HepG2 (cell line): ENCODE measurements at regions not wholly inside any gene's neighbourhood (a gene's known extent, or its start where the extent isn't known, plus 50 kb on each side); places are given as distances from the start of the nearest gene placed in this dataset.

Source experiments
- ATAC-seq: fragments of 200-7000 bp; cut with Tn5 transposase; 3 replicates; pipeline ENCODE4 v1.9.1; 2020; ENCODE audit warnings: mild to moderate bottlenecking, moderate library complexity
- BruUV-seq: library from RNA; stranded (reverse); fragments of 400-500 nt; replicated peaks from 2 replicates; lab custom pipeline; 2021; lab: Mats Ljungman, UMichigan
- CTCF ChIA-PET: fragments of 300-600 bp; formaldehyde crosslinking; extraction: SDS; loops from one replicate; lab custom pipeline; 2021; ENCODE audit warnings: low total read pairs, inconsistent platforms, low intra/inter-chr PET ratio; lab: Yijun Ruan, JAX
- POLR2A ChIA-PET: fragments of 350-600 bp; sonication (Branson Sonifier 250); formaldehyde crosslinking; loops from one replicate; lab custom pipeline; 2020; ENCODE audit warnings: antibody characterized with exemption, inconsistent platforms; lab: Yijun Ruan, JAX
- DNase-seq: peaks from one replicate; pipeline ENCODE4 v3.0.0-alpha.2; 2015; ENCODE audit warnings: low spot score
- FAIRE-seq: peaks from 3 replicates; lab custom pipeline; 2011; peaks lifted over from hg19 to GRCh38; lab: Jason Lieb, UNC
- H2AFZ ChIP-seq: one replicate; pipeline ENCODE4 v1.6.1; 2011; ENCODE audit warnings: low read length, inconsistent platforms
- H3K27ac ChIP-seq: fragments of 300-600 bp; 3 replicates; pipeline ENCODE4 v1.8.0; 2011; ENCODE audit warnings: mixed run types, mild to moderate bottlenecking, mixed read lengths, low read length, inconsistent platforms; ENCODE audit not compliant: insufficient read depth; ENCODE audit errors: extremely low read length
- H3K27me3 ChIP-seq, 2 experiments: fragments of 200-600 bp in 1 of 2; 2 replicates in 1 of 2; 3 replicates in 1 of 2; pipeline versions ENCODE4 v1.6.0 to v1.8.0; 2011; ENCODE audit warnings: low read length in 2 of 2, mild to moderate bottlenecking in 2 of 2, moderate library complexity in 2 of 2, inconsistent platforms in 1 of 2; ENCODE audit not compliant: insufficient read depth in 2 of 2, control insufficient read depth in 1 of 2
- H3K36me3 ChIP-seq, 2 experiments: fragments of 200-600 bp in 1 of 2; replicated peaks in 1 of 2; 2 replicates in 1 of 2; 3 replicates in 1 of 2; pipeline versions ENCODE4 v1.5.1 to v1.8.0; 2011; ENCODE audit warnings: low read length in 2 of 2, inconsistent platforms in 1 of 2; ENCODE audit not compliant: insufficient read depth in 2 of 2, control insufficient read depth in 1 of 2
- H3K4me1 ChIP-seq: 2 replicates; pipeline ENCODE4 v1.5.1; 2012; ENCODE audit warnings: low read length, inconsistent platforms; ENCODE audit not compliant: insufficient read depth
- H3K4me2 ChIP-seq: 2 replicates; pipeline ENCODE4 v1.6.0; 2011; ENCODE audit warnings: low read depth, low read length, inconsistent platforms
- H3K4me3 ChIP-seq, 3 experiments: fragments of 200-600 bp in 1 of 3; sonication (generic), shearing (Covaris generic) in 1 of 3; replicated peaks in 1 of 3; 2 replicates each; pipeline ENCODE4 v1.5.1; 2011 to 2016; ENCODE audit warnings: low read length in 3 of 3, inconsistent platforms in 2 of 3, low read depth in 2 of 3, mild to moderate bottlenecking in 2 of 3, control low read depth in 1 of 3, mixed read lengths in 1 of 3; ENCODE audit not compliant: insufficient read depth in 1 of 3
- H3K79me2 ChIP-seq: one replicate; pipeline ENCODE4 v1.6.1; 2011; ENCODE audit warnings: low read length, inconsistent platforms; ENCODE audit not compliant: insufficient read depth
- H3K9ac ChIP-seq: 2 replicates; pipeline ENCODE4 v1.6.0; 2011; ENCODE audit warnings: mild to moderate bottlenecking, low read depth, low read length, inconsistent platforms; ENCODE audit not compliant: insufficient read depth
- H3K9me3 ChIP-seq: 2 replicates; pipeline ENCODE4 v1.5.1; 2012; ENCODE audit warnings: mild to moderate bottlenecking, low read length
- H4K20me1 ChIP-seq: 2 replicates; pipeline ENCODE4 v1.6.0; 2011; ENCODE audit warnings: inconsistent platforms, mild to moderate bottlenecking, low read length, moderate library complexity; ENCODE audit not compliant: insufficient read depth
- CBFB ChIP-seq: sonication (generic); formaldehyde crosslinking; IDR thresholded peaks from 2 replicates; pipeline ENCODE4 v1.4.0; 2020; ENCODE audit warnings: missing genetic modification reagents
- GLI4 ChIP-seq: sonication (generic); formaldehyde crosslinking; IDR thresholded peaks from 2 replicates; pipeline ENCODE4 v1.5.1; 2020; ENCODE audit warnings: missing genetic modification reagents, mild to moderate bottlenecking, moderate library complexity, borderline replicate concordance
- HDAC2 ChIP-seq: sonication (generic); formaldehyde crosslinking; IDR thresholded peaks from 2 replicates; pipeline ENCODE4 v1.4.0; 2020; ENCODE audit warnings: missing genetic modification reagents
- HNRNPL ChIP-seq: fragments of 200-400 bp; formaldehyde crosslinking; IDR thresholded peaks from 2 replicates; pipeline ENCODE4 v1.6.1; 2017; ENCODE audit warnings: mild to moderate bottlenecking, low read depth, low read length
- MAZ ChIP-seq, 2 experiments: sonication (generic) in 1 of 2; formaldehyde crosslinking in 1 of 2; IDR thresholded peaks; 2 replicates each; pipeline versions ENCODE4 v1.5.0 to v1.6.1; 2012 to 2020; ENCODE audit warnings: low read depth in 2 of 2, mild to moderate bottlenecking in 2 of 2, borderline replicate concordance in 1 of 2, improper control_type of control experiment in 1 of 2, low read length in 1 of 2, missing genetic modification reagents in 1 of 2, moderate library complexity in 1 of 2
- SKIL ChIP-seq: sonication (generic); formaldehyde crosslinking; IDR thresholded peaks from 2 replicates; pipeline ENCODE4 v1.8.0; 2022; ENCODE audit warnings: missing genetic modification reagents, mild to moderate bottlenecking, moderate library complexity, borderline replicate concordance
- TGIF2 ChIP-seq: IDR thresholded peaks from 2 replicates; pipeline ENCODE4 v1.6.1; 2016; ENCODE audit warnings: control low read depth, missing compliant biosample characterization
- ZBTB25 ChIP-seq: IDR thresholded peaks from 2 replicates; pipeline ENCODE4 v1.6.1; 2018; ENCODE audit warnings: missing genetic modification reagents
- ZNF597 ChIP-seq: sonication (generic); formaldehyde crosslinking; IDR thresholded peaks from 2 replicates; pipeline ENCODE4 v1.5.0; 2020; ENCODE audit warnings: missing genetic modification reagents
- ZNF772 ChIP-seq: sonication (generic); formaldehyde crosslinking; IDR thresholded peaks from 2 replicates; pipeline ENCODE4 v1.5.0; 2020; ENCODE audit warnings: mild to moderate bottlenecking, missing genetic modification reagents
- ZSCAN9 ChIP-seq: IDR thresholded peaks from 2 replicates; pipeline ENCODE4 v1.6.1; 2016; ENCODE audit warnings: borderline replicate concordance
- WGBS: methylation state at CpG from one replicate; pipeline ENCODE4 v1.1.6; 2017; ENCODE audit warnings: low lambda C conversion rate; 5-methylcytosine and 5-hydroxymethylcytosine counted together
- in situ Hi-C: cut with HindIII; loops from 2 replicates; pipeline ENCODE4 v1.10.0; 2017; ENCODE audit warnings: low pct_unique_long_range_greater_than_20kb; ENCODE audit not compliant: extremely low pct_ligation_motif_present
- intact Hi-C: fragments of 100-400 bp; cut with micrococcal nuclease; formaldehyde crosslinking; loops from one replicate; pipeline ENCODE4 v1.10.0; 2022; ENCODE audit not compliant: unreplicated experiment
- TF ChIP-seq, protein P1 (sequence below): sonication (generic); formaldehyde crosslinking; IDR thresholded peaks from 2 replicates; pipeline ENCODE4 v1.4.0; 2020; ENCODE audit warnings: missing genetic modification reagents
- TF ChIP-seq, protein P2 (sequence below): sonication (generic); formaldehyde crosslinking; IDR thresholded peaks from 2 replicates; pipeline ENCODE4 v1.5.0; 2020; ENCODE audit warnings: missing genetic modification reagents, mild to moderate bottlenecking, borderline replicate concordance

DNA sequence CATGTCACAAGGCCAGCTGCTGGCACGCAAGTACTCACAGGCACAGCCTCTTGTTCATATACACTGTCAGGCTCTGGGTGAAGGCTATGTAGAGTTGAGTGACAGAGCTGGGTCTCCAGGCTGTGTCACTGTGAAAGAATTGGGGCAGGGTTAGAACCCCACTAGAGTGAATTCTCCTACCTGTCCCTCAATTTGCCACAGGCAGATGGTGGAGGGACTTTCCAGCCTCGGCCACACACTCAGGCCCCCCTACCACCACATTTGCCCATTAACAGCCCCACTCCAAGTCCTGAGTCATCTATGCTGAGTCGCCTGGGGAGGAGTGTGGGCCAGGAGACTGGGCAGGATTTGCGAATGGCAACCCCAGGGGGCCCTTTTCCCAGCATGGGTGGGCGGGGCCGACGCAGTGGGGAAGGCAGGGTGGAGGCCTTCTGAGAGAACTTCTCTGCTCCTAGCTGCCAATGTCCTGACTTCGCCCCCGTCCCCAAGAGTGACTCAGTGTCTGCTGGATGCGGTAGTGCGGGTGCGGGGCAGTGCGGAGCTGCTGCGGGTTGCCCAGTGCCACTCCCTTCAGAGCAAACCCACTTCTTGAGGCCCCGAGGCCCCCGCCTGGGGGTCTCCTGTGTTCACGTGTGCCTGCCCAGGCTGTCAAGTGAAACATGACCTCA, 50.3 kb upstream of the PSD2 start (continued):
- peak; percentile 45; the same call in 1 of the 2 replicates for TF ChIP-seq ZNF772 (CRISPR knock-in tag)
- TF ChIP-seq ZNF597, result no peak
- TF ChIP-seq, protein P1, sequence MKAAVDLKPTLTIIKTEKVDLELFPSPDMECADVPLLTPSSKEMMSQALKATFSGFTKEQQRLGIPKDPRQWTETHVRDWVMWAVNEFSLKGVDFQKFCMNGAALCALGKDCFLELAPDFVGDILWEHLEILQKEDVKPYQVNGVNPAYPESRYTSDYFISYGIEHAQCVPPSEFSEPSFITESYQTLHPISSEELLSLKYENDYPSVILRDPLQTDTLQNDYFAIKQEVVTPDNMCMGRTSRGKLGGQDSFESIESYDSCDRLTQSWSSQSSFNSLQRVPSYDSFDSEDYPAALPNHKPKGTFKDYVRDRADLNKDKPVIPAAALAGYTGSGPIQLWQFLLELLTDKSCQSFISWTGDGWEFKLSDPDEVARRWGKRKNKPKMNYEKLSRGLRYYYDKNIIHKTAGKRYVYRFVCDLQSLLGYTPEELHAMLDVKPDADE, result no peak
- no peak for TF ChIP-seq MAZ (IDR thresholded peaks at IDR 0.05; ENCODE audit: borderline replicate concordance, low read depth, low read length)
- 0 out of 2 replicates have a peak, but pooled peaks have one; percentile 20 for TF ChIP-seq MAZ (CRISPR knock-in tag; IDR thresholded peaks at IDR 0.05; ENCODE audit: low read depth)

DNA sequence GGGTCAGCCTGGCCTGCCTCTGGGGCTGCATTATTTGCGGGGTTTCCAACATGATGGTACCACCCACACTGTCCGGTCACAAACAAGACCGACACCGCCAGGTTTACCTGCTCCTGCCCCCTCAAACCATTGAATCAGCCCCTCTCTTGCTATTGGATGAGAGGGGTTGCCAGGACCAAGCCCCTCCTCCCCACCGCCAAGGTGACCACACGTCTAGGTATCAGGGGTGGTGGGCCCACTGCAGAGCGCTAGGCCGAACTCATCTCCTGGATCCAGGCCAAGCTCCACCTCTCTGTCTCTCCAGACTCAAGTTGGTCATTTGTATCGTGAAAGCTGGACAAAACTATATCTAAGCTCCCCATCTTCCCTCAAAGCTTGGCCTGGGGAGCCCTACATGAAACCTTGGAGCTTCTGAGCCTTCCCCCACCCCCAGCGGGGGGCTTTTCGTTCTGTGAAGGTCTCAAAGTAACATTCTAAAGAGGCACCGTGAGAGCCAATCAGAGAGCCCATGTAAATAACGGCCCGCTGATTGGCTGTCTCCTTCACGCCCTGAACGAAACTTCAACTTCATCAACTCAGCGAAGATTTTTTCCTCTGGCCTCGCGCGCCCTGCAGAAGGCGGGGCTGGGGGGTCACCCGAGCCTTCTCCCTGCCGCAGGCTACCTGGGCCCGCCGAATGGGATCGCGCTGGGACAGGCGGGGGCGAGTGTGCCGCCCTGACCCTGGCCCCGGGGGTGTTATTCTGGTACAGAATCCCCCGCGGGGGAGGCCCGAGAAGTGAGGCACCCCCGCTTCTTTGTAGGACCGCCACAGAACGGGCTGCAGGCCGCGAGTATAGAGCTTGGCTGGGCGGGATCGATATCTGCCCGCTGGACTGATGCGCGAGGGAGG, 49.6 kb upstream of the PSD2 start:
- Histone ChIP-seq H3K27me3 (peaks cover 0 to 14% of the 10 kb centered on the region in 2 experiments; a peak in 2 of 5 replicates), H3K36me3 (no peaks in the 10 kb centered on the region), H4K20me1 (no peaks in the 10 kb centered on the region), H3K9ac (no peak overlapping the region), H3K4me3 (peak overlapping the region; percentile 49 to 73 (median 55); a peak in 5 of 6 replicates), H3K4me2 (peak overlapping the region; percentile 99), H2AFZ (peak overlapping the region; percentile 58), H3K4me1 (peaks cover 88% of the 10 kb centered on the region), H3K9me3 (no peaks in the 10 kb centered on the region), H3K27ac (peak overlapping the region; percentile 14), H3K79me2 (no peaks in the 10 kb centered on the region)
- ATAC-seq, result peak; percentile 77
- ChIA-PET CTCF (no interaction called here), POLR2A (interaction anchor here (1.0 to 9.5 kb wide), 10 partner anchors 12 to 110 kb away, joined by 3 to 132 read pairs (median 4); partner anchors contain the start of gene CXXC5)
- WGBS, result 0% methylated on average over 8 of the region's 44 CpGs
- BruUV-seq, result no TSS peak
- intact Hi-C loops, result loop anchor here (5.0 to 10.0 kb wide), 3 partner anchors 39 to 311 kb away; partner anchors contain the start of gene DNAJC18
- DNase-seq, result peak; percentile 85
- peak; percentile 90 for FAIRE-seq
- in situ Hi-C loops, result no loop called here
- TF ChIP-seq SKIL (CRISPR knock-in tag) (no peak), ZBTB25 (CRISPR knock-in tag) (no peak), CBFB (CRISPR knock-in tag) (0 out of 2 replicates have a peak, but pooled peaks have one; percentile 39), TGIF2 (CRISPR knock-in tag) (no peak), ZSCAN9 (CRISPR knock-in tag) (peak; percentile 53; the same call in 1 of the 2 replicates), HNRNPL (no peak), GLI4 (CRISPR knock-in tag) (peak; percentile 58; the same call in 1 of the 2 replicates), HDAC2 (CRISPR knock-in tag) (0 out of 2 replicates have a peak, but pooled peaks have one; percentile 25)
- TF ChIP-seq, protein P2, sequence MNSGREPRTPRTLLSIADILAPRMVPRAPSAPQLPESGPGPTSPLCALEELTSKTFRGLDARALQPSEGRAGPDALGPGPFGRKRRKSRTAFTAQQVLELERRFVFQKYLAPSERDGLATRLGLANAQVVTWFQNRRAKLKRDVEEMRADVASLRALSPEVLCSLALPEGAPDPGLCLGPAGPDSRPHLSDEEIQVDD (CRISPR knock-in tag), result no peak
